HG03103 (cell line): ENCODE measurements at regions not wholly inside any gene's neighbourhood (a gene's known extent, or its start where the extent isn't known, plus 50 kb on each side); places are given as distances from the start of the nearest gene placed in this dataset.
"Not testable (repeated sequence)": the region's sequence is repeated elsewhere in the genome, so short reads cannot be mapped to it uniquely, and the experiment has no call there.

Experiments
- ATAC-seq: cut with Tn5 transposase; IDR thresholded peaks from one replicate; pipeline ENCODE4 v1.9.1; 2021; ENCODE audit warnings: low read depth; ENCODE audit not compliant: unreplicated experiment

DNA sequence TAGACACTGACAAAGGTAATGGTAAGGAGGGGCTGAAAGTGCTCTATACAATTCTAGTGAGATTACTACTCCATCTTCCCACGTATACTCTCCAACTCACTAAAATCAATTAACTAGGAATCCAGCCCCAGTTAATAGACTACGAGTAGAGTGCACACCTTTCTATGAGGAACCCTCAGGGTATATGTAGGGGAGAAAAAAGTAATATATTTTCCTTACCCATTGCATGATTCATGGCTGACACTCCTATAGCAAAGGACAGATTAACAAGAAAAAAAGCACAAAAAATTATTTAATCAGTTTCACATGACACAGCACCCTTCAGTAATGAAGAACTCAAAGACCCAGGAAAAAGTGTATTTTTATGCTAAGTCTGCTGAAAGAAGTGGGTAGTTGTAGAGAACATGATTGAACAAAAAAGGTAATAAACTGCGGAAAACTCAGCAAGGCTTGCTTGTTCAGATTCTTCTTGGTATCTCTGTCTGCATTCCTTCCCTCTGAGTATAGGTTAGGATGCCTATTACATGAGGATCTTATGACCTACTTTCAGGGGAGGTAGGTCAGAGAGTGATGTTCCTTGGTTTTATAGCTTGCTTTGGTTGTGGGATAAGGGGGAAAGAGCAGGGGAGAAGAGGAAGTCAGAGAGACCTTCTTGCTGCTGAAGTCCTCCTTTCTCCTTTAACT, 342.0 kb upstream of the DLGAP1 start:
- ATAC-seq = no peak

DNA sequence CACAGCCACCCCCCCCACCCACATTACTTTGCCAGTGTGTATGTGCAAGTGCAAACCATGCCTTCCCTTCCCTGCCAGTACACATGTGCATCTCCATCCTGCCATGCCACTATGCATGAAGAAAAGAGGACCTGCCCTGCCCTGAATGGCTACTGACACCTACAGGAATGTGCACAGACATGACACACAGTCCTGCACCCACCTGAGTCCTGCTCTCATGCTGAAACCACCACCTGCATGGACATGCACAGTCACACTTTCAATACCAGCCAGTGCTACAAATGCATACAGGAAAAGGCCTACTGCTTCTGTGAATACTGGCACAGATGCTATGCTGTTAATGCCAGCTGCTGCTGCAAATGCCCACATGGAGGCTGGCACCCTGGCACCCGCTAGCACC, 334.4 kb upstream of the DLGAP1 start:
- ATAC-seq = no peak

DNA sequence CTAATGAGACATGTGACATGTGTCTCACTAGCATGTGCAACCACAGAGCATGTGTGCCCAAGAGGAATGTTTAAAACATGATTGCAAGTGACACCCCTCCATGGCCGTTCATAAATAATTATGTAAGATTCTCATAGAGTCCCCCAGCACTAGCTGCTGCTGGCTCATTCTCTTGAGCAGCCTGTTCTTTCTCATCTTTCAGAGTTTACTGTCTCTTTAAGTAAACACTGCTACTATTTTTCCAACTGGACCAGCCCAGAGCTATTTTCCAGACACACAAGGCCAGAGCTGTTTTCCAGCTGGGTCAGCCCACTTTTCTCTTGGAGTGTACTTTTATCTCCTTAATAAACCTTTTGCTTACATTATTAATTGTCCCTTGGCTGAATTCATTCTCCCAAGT, 326.8 kb upstream of the DLGAP1 start:
- no peak for ATAC-seq

DNA sequence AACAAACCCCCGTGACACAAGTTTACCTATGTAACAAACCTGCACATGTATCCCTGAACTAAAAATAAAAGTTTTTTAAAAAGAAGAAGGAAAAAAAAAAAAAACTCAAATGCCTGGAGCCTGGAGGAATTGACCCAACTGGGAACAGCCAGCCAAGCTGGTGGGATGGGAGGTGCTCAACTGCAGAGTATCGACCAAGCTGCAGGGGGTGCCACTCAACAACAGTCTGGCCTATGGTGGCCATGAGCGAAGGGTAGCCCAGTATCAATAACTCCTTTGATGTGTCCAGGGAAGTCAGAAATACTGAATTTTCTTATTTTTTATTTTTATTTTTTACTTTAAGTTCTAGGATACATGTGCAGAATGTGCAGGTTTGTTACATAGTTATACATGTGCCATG, 310.3 kb upstream of the DLGAP1 start:
- no peak for ATAC-seq

DNA sequence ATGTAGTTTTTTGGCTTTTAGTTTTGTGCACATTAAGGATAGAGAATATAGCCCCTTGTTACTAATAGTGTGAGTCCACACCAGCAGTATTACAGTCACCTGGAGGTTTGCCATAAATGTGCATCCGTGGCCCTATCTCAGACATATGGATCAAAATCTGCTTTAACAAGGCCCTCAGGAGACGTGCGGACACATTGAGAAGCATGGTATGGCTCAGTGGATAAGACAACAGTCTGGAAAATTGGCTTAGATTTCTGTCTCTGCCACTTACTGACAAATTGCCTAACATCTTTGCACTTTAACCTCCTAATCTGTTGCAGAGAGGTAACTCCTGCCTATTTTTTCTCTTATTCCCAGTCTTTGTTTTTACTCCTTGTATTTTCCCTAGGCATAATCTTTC, 307.2 kb upstream of the DLGAP1 start:
- ATAC-seq = no peak

DNA sequence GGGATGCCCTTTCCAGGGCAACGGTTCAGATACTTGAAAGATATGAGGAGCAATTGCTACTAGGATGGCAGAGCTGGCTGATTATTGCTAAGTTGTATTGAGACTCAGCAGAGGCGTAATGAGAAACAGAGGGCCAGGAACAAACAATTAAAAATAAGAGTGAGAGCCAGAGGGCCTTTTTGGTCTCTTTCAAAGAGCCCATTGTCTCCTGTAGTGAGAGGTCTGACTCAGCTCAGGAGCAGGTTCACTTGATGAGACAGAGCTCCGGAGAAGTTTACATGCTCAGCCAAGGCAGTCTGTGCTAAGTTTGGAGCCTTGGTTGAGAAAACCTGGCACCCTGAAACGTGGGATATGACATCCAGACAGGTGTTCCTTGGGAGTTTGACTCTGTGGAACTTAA, 303.9 kb upstream of the DLGAP1 start:
- ATAC-seq = no peak

DNA sequence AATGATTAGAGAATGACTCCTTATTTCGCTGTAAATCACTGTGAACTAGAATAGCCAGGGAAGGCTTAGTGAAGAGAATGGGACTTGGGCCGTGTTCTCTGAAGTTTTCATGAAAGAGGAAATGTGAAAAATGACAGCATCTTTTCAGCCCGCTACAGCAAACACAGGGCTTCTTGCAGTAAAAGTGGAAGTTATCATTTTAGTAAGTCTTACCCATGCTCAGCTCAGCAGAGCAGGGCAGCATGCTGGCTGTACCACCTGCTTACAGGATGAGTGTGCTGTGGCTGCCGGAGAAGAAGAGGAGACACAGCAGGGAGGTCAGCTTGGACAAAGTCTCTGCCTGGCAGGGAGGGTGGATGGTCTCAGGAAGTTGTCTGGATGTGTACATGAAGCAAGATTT, 300.7 kb upstream of the DLGAP1 start:
- no peak for ATAC-seq

DNA sequence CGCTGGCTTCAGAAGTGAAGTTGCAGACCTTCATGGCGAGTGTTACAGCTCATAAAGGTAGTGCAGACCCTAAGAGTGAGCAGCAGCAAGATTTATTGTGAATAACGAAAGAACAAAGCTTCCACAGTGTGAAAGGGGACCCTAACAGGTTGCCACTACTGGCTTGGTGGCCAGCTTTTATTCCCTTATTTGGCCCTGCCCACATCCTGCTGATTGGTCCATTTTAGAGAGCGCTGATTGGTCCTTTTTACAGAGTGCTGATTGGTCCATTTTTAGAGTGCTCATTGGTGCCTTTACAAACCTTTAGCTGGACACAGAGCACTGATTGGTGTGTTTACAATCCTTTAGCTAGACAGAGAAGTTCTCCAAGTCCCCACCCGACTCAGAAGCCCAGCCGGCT, 298.0 kb upstream of the DLGAP1 start:
- not testable (repeated sequence) for ATAC-seq

DNA sequence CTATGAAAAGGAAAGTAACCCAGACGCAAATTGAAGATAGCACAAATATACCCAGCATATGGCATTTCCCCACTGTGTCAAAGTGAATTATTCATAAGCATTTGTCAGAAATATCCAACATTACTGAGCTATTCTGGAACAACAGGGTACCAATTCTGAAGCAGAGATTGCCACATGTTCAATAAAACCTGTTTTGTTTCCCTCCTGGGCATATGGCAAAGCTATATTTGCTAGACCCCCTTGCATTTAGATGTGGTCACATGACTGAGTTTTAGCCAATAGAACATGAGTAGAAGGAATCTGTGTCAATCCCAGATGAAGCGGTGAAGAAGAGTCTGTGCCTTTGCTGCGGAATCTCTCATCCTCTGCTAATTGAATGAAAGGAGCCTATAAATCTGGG, 296.4 kb upstream of the DLGAP1 start:
- no peak for ATAC-seq

DNA sequence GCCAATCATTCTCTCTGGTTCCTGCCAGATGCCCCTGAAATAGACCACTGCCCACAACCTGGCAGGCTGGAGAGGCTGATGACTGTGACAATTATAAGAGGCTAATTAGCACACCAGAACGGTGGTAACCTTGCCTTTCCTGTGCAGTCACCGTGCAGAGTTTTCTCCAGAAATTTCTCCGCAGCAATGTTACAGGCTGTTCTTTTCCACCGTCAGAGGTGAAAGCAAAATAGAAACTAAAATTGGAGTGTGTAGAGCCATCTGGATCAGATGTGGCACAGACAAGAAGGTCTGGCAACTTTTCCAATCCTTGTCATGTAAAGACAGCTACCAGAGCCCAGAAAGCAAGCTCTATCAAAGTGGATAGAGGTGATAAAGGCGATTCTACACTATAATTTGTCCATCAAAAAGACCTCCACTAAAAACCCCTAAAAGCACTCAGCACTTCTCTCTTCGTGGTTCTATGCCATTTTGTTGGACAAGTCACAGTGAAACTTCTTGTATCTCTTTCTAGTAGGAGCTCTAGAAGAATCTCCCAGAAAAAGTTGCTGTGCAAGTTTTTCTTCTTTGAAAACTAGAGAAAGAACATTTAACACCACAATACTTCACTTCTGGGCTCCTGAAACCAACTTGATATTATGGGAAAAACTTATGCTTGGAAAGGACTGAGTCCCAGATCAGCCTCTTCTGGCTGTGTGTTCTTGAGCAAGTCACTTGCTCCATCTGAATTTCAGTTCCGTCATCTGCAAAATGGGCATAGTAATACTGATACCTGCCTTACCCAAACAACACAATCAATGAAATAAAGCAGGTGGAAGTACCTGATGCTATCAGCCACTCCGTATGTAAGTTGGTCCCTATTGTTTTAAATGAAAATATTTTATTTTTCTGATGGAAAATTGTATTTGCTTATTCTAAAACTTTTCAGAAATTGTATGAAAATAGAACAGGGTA, 295.6 kb upstream of the DLGAP1 start:
- no peak for ATAC-seq

DNA sequence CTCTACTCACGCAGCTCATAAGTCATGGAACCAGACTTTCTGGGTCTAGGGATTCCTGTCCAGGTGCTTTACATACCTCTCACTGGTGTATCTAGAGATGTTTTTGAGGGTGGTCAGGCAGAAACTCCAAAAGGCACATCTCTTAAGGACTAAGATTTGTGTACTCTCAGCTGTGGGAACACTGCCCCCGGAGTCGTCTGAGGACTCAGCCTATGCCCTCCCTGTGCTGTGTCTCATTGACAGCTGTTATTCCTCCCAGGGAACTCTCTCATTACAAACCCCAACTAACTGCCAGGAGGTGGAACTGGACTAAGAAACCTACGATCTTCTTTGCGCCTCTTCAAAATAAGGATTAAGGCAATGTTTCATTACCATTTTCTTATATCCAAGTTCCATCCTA, 293.9 kb upstream of the DLGAP1 start:
- ATAC-seq = no peak

DNA sequence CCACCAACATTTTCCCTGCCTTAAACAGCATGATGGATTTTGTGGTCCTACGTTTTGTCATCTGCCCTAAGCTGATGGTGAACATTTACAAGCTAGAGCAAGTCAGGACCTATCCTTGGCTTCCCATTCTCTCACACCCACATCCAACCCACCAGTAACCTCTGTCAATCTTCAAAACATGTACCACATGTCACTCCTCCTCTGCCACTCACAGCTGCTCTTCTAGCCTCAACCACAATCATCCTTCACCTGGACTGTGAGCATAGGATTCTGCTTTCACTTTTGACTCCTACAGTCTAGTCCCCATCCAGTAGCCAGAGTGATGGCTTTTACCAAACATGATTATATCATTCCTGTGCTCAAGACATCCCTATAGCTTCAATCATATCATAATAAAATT, 279.8 kb upstream of the DLGAP1 start:
- ATAC-seq = no peak

DNA sequence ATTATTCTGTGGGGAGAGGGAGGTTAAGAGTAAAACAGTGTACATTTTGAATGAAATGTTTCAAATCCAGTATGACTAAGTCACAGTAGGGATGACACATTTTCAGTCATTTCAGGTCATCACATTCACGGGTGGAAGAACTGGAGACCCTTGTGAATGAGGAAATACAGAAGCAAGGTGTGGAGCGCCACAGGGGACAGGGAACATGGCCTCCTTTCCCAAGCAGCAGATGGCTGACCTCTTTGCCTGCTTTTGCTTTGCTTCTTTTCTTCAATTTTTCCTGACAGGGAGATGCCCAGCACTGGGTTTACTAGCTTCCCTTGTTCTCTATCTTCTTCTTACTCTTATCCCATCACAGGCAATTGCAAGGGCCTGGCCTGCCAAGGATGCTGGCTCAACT, 278.9 kb upstream of the DLGAP1 start:
- no peak for ATAC-seq

DNA sequence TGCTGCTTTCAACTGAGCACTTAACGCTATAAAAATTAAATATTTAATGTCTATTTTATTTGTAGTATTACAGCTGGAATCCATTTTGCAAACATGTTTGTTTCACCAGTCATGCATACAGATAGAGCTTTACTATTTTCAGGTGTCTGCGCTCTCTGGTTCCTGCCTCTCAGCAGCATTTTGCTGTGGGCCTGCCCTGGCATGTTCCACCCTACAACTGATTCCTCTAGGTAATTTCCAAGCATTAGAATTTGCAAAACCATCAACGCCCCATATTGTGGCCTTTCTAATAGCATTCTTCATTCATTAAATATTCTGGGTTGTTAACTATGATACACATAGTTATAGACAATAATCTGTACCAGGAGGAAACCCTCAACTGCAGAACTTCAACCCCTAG, 266.4 kb upstream of the DLGAP1 start:
- no peak for ATAC-seq

DNA sequence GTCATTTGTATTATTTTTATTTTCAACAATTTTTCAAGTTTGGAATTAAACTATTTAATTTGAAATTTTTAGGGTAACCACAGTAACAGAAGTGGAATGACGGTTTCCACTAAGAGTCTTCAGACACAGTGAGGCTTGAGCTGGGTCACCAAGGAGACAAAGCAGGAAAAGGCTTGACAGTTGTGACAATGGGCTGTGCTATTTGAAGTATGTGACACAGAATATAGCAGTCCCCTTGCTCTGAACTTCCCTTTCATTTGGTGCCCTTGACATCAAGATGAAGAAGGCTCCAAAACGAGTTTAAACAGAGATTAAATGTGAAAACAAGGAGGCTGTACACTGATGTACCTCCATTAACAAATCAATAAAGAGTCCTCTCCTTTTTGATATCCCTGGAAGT, 265.4 kb upstream of the DLGAP1 start:
- ATAC-seq = no peak

DNA sequence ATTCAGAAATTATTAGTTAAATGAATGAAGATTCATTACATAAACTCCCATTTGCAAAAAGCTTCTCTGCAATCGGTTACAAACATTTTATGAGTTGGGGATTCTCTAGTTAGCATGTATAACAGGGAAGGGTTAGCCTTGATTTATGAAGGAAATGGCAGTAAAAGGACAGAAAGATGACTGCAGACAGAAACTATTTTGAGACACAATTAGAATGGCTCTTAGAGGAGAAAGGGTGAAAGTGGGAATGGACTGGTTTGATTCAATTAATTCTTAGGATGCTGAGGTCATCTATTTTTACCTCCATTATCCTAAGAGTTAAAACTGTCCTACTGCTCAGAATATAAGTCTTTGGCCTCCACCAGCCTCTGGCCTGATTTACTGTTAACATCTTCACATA, 250.8 kb upstream of the DLGAP1 start:
- ATAC-seq = no peak

DNA sequence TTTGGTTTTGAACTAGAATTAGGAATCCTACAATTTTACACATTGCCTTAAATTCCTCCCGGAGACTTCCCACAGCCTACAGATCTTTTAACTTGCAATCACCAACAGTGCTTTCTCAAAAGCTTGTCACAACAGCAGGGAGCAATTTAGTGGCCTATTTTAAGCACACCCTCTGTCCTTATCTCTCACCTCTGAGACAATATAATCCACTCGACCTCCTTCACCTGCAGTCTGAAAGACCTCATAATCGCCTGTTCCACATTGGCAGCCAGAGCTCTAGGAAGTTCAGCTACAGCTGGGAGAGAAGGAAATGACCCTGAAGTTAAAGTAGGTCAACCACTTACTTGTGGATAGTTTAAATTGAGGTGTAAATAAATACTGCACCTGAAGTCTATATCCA, 249.7 kb upstream of the DLGAP1 start:
- ATAC-seq = no peak

DNA sequence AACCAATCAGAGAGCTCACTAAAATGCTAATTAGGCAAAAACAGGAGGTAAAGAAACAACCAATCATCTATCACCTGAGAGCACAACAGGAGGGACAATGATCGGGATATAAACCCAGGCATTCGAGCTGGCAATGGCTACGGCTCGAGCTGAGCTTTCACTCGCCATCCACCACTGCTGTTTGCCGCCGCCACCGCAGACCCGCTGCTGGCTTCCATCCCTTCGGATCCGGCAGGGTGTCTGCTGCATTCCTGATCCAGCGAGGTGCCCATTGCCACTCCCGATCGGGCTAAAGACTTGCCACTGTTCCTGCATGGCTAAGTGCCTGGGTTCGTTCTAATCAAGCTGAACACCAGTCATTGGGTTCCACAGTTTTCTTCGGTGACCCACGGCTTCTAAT, 236.7 kb upstream of the DLGAP1 start:
- no peak for ATAC-seq

DNA sequence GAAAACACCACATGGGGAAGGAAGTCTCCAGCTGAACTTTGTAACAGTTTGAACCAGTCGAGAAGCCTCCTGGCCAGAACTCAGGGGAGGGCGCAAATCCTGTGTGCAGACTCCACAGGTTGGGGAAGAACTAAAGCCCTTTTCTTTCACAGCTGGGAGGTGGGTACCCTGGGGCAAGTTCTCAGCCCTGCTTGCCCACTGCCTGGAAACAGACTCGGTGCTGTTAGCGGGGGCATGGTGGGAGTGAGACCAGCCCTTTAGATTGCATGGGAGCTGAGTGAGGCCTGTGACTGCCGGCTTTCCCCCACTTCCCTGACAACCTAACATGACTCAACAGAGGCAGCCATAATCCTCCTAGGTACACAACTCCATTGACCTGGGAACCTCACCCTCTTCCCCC, 223.6 kb upstream of the DLGAP1 start:
- not testable (repeated sequence) for ATAC-seq

DNA sequence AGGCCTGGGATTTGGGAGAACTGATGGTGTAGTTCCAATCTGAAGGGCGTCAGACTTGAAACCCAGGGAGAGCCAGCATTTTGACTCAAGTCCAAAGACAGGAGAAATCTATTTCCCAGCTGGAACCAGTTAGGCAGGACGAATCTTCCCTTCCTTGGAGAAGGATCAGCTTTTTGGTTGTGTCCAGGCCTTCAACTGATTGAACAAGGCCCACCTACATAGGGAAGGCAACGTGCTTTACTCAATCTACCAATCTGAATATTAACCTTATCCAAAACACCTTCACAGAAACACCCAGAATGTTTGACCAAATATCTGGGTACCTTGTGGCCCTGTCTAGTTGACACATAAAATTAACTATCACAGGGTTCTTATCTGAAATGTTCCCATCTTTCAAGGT, 221.9 kb upstream of the DLGAP1 start:
- ATAC-seq = no peak

DNA sequence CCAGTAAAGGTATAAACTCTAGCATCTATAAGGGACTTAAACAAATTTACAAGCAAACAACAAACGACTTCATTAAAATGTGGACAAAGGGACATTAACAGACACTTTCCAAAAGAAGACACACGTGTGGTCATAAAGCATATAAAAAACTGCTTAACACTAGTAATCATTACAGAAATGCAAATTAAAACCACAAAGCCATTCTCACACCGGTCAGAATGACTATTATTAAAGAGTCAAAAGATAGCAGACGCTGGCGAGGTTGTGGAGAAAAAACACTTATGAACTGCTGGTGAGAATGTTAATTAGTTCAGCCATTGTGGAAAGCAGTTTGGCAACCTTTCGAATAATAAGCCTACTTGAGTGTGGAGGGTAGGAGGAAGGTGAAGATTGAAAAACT, 217.1 kb upstream of the DLGAP1 start:
- ATAC-seq = no peak

DNA sequence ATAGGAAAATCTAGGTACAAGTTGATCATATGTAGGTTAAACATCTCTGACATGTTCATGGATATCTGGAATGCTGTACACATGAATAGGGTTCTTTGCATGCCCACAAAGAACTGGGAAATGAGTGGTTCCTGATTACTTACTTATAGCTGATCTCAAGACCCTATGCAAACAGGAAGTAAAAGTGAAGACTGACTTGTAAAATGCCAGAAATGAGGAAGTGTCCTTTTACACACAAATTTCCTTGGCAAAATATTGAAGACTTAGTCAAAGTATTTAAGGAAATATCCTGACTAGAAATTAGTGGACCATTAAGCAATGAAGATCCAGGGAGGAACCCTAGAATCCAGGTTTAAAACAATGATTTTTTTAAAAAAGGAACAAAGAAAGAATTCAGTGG, 203.7 kb upstream of the DLGAP1 start:
- no peak for ATAC-seq
